Tibial artery (tissue), 4 donors: ENCODE measurements at regions not wholly inside any gene's neighbourhood (a gene's known extent, or its start where the extent isn't known, plus 50 kb on each side); places are given as distances from the start of the nearest gene placed in this dataset.

ENCODE experiments used
- DNase-seq, 2 donors: peaks; one replicate each; pipeline ENCODE4 v3.0.0-alpha.2; 2019
- H3K27ac ChIP-seq, 2 donors: fragments of 200-600 bp; sonication (generic) in 1 of 2; 1 replicate in 1 of 2; 2 replicates in 1 of 2; pipeline ENCODE4 v1.5.1; 2018 to 2019; ENCODE audit warnings: mild to moderate bottlenecking in 1 of 2
- H3K27me3 ChIP-seq, 2 donors: fragments of 200-600 bp; sonication (generic) in 1 of 2; one replicate each; pipeline versions ENCODE4 v1.5.1 to v1.6.0; 2016 to 2019
- H3K36me3 ChIP-seq, 3 donors: fragments of 200-600 bp; sonication (generic) in 2 of 3; one replicate each; pipeline ENCODE4 v1.5.1; 2016 to 2019; ENCODE audit warnings: mild to moderate bottlenecking in 2 of 3
- H3K4me1 ChIP-seq, 4 donors: fragments of 200-600 bp; sonication (generic) in 2 of 4; 1 replicate in 3 of 4; 2 replicates in 1 of 4; pipeline ENCODE4 v1.5.1; 2016 to 2019
- H3K4me3 ChIP-seq, 2 donors: fragments of 200-600 bp; sonication (generic) in 1 of 2; 1 replicate in 1 of 2; 2 replicates in 1 of 2; pipeline ENCODE4 v1.5.1; 2018 to 2019; ENCODE audit warnings: mild to moderate bottlenecking in 2 of 2
- H3K9me3 ChIP-seq, 3 donors: fragments of 200-600 bp; sonication (generic) in 1 of 3; one replicate each; pipeline ENCODE4 v1.5.1; 2016 to 2019
- intact Hi-C: fragments of 100-400 bp; cut with DNase I; formaldehyde crosslinking; loops from one replicate; pipeline ENCODE4 v1.15.0; 2023; ENCODE audit warnings: low total_unique reads
- TF ChIP-seq, protein P1 (sequence below), 2 experiments: fragments of 200-600 bp in 1 of 2; fragments of 450-650 bp in 1 of 2; IDR thresholded peaks; one replicate each; pipeline ENCODE4 v1.5.1; 2017 to 2019; ENCODE audit warnings: antibody characterized with exemption in 2 of 2, mild to moderate bottlenecking in 1 of 2, moderate library complexity in 1 of 2

DNA sequence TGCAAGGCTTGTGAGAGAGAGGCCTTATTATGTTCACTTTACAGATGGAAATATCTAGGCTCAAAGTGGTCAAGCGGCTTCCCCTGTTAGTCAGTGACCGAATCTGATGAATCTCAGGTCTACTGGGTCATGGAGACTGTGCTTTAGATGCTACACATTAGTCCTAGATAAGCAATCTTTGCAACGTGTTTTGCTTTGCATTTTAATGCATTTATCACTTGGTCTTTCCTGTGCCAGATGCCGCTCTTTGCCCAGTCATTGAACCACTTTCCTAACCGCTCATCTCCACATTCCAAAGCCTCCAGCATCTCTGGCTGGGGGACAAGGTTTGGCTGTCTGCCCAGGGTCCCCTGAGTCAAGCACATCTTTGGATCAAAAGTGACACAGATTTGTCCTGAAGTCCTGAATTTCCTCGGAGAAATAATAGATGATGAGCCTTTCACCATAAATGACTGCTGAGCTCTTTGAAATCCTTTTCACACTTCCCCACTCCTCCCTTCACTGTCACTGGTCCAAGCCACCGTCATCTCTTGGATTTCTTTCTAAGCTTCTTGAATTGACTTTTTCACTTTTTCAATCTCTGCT lies 96.0 kb upstream of the USP24 start:
- Histone ChIP-seq H3K27ac (no peak overlapping the region), H3K4me3 (no peak overlapping the region), H3K4me1 (peaks cover 0 to 7% (median 0%) of the 10 kb centered on the region in 4 donors), H3K36me3 (no peaks in the 10 kb centered on the region), H3K9me3 (no peaks in the 10 kb centered on the region), H3K27me3 (peaks cover 0 to 3% of the 10 kb centered on the region in 2 donors)
- TF ChIP-seq, protein P1, sequence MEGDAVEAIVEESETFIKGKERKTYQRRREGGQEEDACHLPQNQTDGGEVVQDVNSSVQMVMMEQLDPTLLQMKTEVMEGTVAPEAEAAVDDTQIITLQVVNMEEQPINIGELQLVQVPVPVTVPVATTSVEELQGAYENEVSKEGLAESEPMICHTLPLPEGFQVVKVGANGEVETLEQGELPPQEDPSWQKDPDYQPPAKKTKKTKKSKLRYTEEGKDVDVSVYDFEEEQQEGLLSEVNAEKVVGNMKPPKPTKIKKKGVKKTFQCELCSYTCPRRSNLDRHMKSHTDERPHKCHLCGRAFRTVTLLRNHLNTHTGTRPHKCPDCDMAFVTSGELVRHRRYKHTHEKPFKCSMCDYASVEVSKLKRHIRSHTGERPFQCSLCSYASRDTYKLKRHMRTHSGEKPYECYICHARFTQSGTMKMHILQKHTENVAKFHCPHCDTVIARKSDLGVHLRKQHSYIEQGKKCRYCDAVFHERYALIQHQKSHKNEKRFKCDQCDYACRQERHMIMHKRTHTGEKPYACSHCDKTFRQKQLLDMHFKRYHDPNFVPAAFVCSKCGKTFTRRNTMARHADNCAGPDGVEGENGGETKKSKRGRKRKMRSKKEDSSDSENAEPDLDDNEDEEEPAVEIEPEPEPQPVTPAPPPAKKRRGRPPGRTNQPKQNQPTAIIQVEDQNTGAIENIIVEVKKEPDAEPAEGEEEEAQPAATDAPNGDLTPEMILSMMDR (IDR thresholded peaks at IDR 0.05) = no peak
- intact Hi-C loops = no loop called here
- no peak for DNase-seq

DNA sequence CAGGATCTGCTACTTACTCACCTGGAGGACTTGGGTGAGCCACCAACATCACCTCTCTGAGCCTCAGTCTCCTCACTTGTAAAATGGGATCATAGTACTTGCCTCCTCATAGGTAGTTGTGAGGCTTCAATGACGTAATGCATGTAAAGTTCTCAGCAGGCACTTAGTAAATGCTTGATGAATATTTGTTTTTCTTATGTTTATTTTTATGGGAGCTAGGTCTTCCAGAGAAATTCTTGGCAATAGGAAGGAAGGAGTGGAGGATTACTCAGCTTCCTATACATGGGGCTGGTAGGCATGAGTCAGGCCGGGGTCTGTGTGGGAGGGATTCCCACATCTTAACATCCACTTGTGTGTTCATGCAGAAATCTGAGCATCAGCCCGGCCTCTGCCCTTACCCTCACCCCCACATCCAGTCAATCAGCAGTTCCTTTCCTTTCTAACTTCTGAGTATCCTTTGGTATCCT lies 95.4 kb upstream of the USP24 start:
- DNase-seq = no peak
- H3K4me1 ChIP-seq = peaks cover 0 to 7% (median 0%) of the 10 kb centered on the region in 4 donors
- peaks cover 0 to 3% of the 10 kb centered on the region in 2 donors for H3K27me3 ChIP-seq
- TF ChIP-seq, protein P1 (IDR thresholded peaks at IDR 0.05) = no peak
- H3K4me3 ChIP-seq = no peak overlapping the region
- no peak overlapping the region for H3K27ac ChIP-seq
- H3K36me3 ChIP-seq = no peaks in the 10 kb centered on the region
- intact Hi-C loops = no loop called here
- no peaks in the 10 kb centered on the region for H3K9me3 ChIP-seq

DNA sequence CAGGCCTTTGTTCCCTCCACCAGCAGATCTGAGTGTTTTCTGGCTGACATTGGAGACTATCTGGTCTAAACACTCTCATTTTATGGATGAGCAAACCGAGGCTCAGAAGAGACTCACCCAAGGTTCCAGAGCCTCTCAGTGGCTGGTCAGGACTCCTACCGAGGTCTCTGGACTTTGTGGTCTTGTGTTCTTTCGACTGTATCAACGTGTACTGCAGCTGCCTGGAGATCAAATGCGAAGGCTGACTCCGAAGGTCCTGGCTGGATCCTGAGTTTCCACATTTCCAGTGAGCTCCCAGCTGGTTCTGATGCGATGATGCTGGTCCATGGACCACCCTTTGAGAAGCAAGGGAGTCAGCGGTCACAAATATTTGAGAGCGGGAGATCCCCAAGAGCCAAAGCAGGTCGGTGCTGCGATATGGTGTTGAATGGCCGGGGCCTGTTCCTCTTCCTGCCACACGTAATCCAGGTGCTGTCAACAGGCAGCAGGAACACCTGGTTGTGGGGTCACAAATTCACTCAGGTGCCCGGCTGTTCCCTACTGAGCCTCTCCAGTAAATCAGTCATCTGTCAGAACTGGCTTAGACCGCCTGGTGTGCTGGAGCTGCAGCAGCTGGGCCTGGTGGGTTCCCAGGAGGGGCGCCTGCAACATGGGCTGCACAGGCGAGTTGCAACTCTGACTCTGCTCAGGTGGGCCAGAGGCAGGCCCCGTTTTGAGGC lies 94.8 kb upstream of the USP24 start:
- no peaks in the 10 kb centered on the region for H3K36me3 ChIP-seq
- peaks cover 0 to 7% (median 0%) of the 10 kb centered on the region in 4 donors for H3K4me1 ChIP-seq
- H3K4me3 ChIP-seq = no peak overlapping the region
- H3K9me3 ChIP-seq = no peaks in the 10 kb centered on the region
- peaks cover 0 to 3% of the 10 kb centered on the region in 2 donors for H3K27me3 ChIP-seq
- TF ChIP-seq, protein P1 (IDR thresholded peaks at IDR 0.05) = no peak
- DNase-seq = no peak
- intact Hi-C loops = no loop called here
- no peak overlapping the region for H3K27ac ChIP-seq

DNA sequence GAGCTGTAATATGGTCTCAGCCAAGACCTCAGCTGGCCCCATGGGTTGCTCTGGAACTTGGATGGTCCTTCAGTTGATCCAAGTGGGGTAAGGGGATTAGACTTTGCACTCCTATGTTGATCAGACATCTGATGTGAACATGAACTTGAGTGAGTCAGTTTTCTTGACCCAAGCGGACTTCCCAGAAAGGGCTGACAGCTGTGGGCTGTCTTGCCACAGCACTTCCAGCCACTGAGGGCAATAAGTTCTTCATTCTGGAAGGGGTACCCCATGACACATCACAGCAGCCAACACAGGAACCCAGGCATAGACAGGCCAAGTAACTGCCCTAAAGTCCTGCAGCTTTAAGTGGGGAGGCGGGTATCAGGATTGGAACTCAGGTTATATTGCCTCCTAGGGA lies 93.9 kb upstream of the USP24 start:
- TF ChIP-seq, protein P1 (IDR thresholded peaks at IDR 0.05) = no peak
- Histone ChIP-seq H3K9me3 (no peaks in the 10 kb centered on the region), H3K4me3 (no peak overlapping the region), H3K4me1 (peaks cover 0 to 7% (median 0%) of the 10 kb centered on the region in 4 donors), H3K36me3 (no peaks in the 10 kb centered on the region), H3K27me3 (peaks cover 0 to 3% of the 10 kb centered on the region in 2 donors), H3K27ac (no peak overlapping the region)
- intact Hi-C loops = no loop called here
- DNase-seq = no peak

DNA sequence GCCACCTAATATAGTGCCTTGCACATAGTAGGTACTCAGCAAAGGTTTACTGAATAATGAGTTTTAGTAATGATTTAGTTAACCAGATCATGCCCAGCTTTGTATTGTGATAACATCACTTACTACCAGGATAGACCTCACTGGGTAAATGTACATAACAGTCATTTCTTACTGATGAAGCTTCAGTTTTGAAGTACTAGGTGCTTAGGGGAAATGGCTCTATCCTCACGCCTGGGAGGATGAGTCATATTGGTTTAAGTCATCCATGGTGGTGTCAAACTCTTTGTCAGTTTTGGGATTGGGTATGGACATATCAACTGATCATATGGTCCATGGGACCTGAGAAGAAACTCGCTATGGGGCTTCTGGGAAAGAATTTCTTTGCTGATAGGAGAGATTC lies 90.6 kb upstream of the USP24 start:
- Histone ChIP-seq H3K4me3 (no peak overlapping the region), H3K36me3 (no peaks in the 10 kb centered on the region), H3K4me1 (peaks cover 0 to 11% (median 4%) of the 10 kb centered on the region in 4 donors), H3K27me3 (peaks cover 0 to 3% of the 10 kb centered on the region in 2 donors), H3K27ac (no peak overlapping the region), H3K9me3 (no peaks in the 10 kb centered on the region)
- TF ChIP-seq, protein P1 (IDR thresholded peaks at IDR 0.05) = no peak
- intact Hi-C loops = no loop called here
- no peak for DNase-seq
